ENCODE measurements at regions not wholly inside any gene's neighbourhood (a gene's known extent, or its start where the extent isn't known, plus 50 kb on each side); places are given as distances from the start of the nearest gene placed in this dataset.

DNA sequence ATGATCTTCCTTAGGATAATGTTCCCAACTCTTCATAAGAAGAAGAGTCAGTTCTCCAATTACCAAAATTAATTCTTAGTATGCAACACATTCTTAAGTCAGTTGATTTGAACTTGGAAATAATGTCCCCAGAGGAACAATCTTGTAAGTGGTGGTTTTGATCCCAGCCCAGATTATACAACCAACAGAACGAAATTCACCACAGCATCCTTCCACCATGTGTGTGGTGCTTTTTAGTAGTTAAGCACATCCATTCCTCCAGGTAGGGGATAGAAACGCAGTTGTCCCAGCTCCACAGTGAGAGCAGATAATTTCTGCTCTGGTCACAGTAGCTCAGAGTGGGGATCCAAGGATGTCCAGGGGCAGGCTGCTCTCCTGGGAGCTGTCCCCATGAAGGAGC is 161.7 kb upstream of the SLC39A10 start:
- no peak for DNase-seq

DNA sequence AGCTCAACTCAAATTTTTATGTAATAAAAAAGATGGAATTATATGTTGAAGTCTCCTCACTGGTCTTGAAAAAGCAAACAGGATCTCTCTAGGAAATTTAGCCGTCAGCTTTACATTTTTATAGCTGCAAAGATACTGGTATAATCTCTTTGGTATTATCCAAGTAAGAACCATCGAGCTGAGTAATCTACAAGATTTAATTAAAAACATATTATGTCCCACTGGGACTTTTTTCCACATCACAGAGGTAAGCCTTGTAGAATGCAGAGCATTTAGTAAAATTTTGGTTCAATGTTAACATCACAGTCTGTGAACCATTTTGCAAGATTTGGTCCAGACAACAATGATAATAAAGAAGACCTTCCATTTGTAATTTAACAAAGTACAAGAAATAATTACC is 162.6 kb upstream of the SLC39A10 start:
- DNase-seq = no peak

DNA sequence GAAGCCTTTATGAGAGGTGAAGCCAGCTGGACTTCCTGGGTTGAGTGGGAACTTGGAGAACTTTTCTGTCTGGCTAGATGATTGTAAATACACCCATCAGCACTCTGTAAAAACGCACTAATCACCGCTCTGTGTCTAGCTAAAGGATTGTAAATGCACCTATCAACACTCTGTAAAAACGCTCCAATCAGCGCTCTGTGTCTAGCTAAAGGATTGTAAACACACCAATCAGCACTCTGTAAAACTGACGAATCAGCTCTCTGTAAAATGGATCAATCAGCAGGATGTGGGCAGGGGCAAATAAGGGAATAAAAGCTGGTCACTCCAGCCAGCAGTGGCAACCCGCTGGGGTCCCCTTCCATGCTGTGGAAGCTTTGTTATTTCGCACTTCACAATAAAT is 163.6 kb upstream of the SLC39A10 start:
- DNase-seq = no peak

DNA sequence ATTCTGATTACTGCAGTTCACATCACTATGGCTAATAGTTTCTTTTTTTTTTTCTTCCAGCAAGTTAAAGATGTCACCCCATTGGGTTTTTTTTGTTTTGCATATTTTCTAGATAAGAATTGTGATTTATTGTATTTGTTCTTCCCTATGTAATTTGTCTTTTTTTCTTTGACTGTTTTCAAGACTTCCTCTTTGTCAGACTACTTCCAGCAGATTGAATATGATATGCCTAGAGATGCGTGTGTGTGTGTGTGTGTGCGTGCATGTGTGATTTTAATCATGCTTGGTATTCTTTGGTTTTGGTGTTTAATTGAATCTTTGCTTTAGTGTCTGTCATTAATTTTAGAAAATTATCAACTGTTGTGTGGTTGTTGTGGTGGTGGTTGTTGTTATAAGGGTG is 166.7 kb upstream of the SLC39A10 start:
- DNase-seq = no peak

DNA sequence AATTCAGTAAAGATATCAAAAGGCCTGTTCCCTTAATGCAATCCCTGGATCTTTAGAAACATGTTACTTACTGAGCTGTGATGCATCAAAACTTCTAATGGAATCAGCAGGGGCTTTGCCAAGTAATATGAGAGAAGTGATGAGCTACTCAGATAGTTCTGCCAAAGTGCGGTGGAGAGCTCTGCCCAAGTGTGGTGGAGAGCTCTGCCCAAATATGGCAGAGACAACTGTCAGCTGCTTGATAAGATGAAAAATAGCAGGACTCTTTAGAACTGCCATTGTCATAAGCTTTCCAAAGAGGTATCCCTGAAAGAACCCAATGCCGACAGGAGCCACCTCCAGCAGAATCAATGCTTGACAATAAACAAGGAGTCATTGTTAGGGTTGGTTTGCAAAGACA is 167.9 kb upstream of the SLC39A10 start:
- DNase-seq = no peak

DNA sequence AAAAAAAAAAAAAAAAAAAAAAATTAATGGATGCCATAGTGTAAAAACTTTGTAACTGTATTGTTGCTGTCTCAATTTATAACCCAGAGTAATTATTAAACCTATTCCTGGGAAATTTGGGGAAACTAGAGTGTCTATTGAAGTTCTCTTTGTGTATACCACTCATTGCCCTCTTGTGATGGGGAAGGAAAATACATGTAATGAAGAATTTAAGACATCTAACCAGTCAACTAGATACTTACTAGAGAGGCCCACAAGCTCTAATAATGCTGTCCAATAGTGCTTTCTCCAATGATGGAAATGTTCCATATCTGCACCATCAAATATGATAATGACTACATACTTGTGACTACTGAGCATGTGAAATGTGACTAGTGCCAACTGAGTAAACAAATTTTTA is 168.5 kb upstream of the SLC39A10 start:
- no peak for DNase-seq

DNA sequence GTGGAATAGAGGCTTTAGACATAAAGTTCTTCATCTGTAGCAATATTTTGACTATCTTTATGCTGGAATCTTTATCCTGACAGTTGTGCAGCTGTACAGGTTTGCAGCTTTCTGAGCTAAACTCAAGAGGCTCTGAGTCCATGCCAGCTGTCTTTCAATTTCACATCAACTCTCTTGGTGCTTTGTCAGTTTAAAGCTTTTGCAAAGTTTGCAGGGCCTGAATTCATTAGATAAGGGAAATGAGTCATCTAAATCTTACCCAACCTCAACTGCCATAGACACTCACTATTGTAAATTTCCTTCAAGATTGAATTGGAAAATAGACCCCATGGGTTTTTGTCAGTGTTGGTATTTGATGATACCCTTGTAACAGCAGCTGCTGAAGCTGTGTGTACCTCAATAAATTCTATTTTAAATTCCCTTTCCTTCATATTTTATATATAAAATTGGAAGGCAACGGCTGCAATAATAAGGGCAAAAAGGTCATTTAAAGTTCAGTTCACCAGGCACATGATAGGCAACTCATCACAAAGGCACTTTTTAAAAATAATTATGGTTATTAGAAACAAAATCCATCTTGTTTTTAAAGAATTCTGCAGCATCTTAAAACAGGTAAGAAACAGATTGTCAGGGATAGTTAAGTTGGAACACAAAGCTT is 169.9 kb upstream of the SLC39A10 start:
- no peak for DNase-seq

DNA sequence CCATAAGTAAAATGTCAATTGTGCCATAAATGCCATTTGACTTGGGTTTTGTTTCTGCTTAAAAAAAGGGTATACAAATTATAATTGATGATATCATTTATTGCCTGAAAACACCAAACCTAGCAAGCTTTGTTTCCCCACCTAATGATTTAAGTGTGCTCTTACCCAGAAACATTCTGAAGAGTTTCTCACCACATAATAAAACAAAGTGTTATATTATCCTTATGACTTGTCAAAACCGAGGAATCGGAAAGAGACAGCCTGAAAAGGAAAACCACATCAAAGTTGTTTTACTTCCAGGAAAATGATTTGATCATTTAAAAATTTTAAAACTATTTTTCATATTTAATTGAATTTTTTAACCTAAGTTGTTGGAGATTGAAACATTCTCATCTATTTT is 170.5 kb upstream of the SLC39A10 start:
- DNase-seq = no peak

DNA sequence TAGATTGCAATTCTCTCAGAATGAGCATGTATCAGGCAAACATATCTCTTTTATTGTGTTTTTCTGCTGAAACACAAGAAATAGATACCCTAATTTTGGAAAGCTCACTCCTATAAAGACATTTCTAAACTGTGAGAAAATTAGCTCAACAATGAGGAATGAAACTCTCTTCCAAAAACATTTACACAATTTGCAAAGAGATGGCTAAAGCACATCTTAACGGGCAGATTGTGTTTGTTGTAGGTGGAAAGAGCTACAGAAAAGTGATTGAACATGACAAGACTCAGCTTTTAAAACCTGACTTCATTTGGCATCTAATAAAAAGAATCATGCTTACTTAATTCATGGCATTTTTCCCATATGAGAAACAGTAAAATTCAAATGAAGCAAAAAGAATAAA is 175.0 kb upstream of the SLC39A10 start:
- no peak for DNase-seq

DNA sequence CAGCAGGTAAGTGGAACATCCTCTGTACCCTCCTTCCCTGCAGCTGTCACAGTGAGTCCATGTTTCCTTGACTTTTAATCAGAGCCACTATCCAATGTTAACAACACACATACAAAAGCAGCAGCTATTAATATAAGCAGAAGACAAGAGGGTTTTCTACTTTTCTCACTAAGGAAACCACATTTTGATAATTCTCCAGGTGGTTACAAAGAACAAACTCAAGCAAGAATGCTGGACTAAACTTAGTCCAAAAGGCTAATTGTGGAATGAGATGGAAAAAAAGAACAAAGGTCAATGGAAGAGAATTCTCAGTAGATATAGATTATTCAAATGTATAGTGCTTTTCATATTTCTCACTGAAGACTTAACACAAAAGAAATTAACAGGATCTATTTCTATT is 176.9 kb upstream of the SLC39A10 start:
- no peak for DNase-seq

DNA sequence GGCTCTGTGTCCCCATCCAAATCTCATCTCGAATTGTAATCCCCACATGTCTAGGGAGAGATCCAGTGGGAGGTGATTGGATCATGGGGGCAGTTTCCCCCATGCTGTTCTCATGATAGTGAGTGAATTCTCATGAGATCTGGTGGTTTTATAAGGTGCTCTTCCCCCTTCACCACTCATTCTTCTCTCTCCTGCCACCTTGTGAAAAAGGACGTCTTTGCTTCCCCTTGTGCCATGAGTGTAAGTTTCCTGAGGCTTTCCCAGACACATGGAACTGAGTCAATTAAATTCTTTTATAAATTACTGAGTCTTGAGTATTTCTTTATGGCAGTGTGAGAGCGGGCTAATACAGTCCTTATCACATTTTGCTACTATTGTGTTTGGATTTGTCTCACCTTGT is 177.6 kb upstream of the SLC39A10 start:
- DNase-seq = no peak

DNA sequence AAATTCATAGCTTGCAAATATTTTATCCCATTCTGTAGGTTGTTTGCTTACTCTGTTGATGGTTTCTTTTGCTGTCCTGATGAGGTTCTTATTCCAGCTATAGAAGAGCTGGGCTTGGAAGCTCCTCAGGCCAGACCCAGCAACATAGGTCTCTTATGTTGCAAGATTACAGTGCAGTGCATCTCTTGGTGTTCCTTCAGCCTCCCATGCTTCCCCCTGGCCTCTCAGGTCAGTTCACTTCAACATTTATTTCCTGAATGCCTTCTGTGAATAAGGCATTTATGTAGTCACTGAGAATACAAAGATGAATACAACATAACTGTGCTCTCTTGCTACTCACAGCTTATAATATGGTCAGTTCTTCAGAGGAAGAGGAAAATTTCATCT is 179.0 kb upstream of the SLC39A10 start:
- no peak for DNase-seq

DNA sequence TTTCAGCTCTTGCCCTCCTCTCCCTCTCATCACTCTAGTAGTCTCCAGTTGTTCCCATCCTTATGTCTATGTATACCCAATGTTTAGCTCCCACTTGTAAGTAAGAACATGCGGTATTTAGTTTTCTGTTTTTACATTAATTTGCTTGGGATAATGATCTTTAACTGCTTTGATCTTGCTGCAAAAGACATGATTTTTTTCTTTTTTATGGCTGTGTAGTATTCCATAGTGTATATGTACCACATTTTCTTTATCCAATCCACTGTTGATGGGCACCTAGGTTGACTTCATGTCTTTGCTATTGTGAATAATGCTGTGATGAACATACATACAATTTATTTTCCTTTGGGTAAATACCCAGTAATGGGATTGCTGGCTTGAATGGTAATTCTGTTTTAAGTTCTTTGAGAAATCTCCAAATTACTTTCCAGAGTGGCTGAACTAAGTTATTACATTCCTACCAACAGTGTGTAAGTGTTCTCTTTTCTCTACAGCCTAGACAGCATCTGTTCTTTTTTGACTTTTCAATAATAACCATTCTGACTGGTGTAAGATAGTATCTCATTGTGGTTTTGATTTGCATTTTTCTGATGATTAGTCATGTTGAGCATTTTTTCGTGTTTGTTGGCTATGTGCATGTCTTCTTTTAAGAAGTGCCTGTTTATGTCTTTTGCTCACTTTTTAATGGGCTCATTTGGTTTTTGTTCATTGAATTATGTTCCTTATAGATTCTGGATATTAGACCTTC is 179.6 kb upstream of the SLC39A10 start:
- DNase-seq = no peak

DNA sequence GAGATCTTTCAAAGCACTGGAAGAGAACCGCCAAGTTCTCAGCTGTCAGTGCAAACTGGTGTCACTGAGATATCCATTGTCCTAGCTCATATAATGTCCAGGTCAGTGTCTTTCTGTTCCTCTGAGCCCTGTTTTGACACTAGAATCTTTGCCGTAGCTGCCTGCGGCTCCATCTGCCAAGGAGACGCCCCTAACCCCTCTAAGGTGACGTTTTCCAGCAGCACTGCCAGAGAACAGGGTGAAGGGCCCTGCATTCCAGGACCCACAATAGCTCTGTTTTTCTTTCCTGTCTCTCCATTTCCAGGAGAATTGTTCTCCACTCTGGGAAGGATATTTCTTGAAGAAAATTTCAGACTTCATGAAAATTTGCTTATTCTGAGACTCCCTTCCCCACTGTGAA is 181.7 kb upstream of the SLC39A10 start:
- DNase-seq = no peak

DNA sequence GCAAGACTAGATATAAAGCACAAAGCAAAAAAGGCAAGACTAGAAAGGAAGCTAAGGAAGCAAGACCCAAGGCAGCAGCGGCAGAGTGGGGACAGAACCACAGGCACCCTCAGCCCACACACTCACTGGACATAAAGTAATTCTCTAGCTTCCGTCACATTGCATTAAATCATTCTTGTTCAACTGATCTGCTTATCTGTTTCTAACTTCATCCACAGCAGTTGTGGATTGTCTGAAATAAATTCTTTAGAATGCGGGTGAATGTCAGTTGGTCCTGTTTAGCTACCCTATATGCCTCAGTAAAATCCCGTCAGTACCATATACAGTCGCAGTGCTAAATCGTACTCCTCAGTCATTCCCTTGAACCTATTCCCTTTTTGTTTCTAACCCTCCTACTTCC is 183.2 kb upstream of the SLC39A10 start:
- no peak for DNase-seq

DNA sequence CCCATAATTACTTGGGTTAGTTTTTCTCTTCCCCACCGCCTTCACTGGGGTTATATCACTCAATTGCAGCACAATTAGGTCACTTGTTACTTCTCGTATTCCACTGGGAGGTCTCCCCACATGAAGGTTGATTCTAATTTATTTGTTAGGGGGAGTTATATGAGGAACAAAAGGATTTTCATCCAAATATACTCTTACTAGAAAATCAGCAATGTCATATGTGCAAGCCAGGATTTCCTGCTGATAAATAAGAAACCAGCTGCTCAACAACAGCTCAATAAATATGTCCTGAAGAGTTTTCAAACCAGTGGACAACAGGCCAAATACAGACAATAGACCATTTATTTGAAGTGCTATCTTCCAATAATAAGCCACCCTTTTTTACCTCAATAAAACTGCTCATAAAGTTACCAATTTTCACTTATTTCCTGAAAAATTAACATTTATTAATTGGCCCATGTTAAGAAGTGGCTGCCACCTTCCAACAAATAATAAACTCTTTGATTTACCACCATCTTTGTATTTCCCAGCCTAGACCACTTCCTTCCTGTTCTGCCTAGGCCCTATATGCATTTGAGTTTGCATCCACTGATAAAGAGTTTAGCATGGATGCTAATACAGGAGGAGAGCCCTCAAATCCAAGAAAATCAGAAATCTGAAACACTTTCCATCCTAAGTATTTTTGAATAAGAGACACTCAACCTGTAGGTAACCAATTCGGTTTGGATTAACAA is 184.4 kb upstream of the SLC39A10 start:
- no peak for DNase-seq

DNA sequence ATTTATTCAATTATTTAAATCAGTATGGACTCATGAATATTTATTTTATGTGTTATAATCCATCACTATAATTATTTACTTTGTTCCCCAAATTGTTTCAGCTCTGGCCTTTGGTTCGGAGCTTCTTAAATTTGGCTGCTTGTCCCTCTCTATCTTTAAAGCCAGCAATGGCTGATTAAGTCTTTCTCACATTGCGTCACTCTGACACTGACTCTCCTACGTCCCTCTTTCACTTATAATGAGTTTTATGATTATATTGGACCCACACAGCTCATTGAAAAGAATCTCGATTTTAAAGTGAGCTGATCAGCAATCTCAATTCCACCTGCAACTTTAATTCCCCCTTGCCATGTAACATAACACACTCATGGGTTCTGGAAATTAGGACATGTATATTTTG is 185.2 kb upstream of the SLC39A10 start:
- no peak for DNase-seq

DNA sequence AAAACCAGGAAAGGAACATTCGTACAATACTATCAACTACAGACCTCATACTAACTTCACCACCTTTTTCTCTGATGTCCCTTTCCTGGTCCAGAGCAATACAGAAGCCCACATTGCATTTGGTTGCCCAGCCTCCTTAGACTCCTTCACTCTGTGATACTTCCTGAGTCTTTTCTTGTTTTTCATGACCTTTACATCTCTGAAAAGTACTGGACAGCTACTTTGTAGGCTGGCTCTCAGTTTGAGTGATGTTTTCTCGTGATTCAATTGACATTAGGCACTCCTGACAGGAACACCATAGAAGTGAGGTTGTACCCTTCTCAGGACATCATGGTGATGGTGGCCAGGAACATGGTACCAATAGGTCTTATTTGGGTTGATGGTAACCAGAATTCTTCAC is 185.9 kb upstream of the SLC39A10 start:
- DNase-seq = no peak

DNA sequence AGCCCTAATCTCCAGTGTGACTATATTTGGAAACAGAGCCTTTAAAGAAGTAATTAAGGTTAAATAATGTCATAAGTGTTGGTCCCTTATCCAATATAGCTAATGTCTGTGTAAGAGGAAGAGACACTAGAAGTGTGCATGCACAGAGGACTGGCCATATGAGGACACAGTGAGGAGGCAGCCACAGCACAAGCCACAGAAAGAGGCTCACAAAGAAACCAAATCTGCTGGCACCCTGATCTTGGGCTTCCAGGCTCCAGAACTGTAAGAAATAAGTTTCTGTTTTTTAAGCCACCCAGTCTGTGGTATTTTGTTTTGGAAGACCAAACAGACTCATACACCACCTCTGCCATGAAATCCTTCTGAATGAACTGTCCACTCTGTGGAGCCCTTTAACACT is 186.4 kb upstream of the SLC39A10 start:
- DNase-seq = no peak

DNA sequence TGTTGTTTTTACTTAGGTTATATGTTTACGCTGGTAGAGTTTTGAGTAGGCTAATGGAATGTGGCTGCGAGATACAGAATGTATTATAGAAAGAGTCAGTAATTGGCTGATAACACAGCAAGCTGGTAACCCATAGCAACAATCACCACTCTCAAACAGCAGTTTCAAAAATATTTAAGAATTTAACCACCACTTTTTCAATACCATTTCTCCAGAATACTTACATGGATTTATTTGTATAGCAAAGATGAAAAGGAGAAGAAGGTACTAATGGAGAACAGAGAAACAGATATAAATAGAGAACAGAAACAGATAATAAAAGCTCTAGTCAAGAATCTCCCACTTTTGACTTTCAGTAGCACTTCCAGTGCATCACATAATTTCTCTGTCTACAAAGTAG is 188.3 kb upstream of the SLC39A10 start:
- no peak for DNase-seq

DNA sequence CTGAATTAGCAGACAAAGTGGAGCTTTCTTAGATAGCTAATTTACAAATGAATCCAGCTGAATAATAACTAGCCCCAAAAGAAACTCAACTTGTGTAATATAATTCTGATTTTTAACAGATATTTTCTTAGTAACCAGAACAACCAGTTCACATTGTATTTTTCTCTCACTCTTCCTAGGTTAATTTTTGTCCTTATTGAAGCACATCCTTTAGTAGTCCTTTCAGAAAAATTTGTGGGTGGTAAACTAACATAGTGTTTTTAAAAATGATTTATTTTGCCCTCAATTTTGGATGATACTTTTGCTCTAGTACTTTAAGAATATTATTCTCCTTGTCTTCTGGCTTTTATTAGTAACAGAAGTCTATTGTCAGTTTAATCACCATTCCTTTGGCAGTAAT is 190.6 kb upstream of the SLC39A10 start:
- no peak for DNase-seq

DNA sequence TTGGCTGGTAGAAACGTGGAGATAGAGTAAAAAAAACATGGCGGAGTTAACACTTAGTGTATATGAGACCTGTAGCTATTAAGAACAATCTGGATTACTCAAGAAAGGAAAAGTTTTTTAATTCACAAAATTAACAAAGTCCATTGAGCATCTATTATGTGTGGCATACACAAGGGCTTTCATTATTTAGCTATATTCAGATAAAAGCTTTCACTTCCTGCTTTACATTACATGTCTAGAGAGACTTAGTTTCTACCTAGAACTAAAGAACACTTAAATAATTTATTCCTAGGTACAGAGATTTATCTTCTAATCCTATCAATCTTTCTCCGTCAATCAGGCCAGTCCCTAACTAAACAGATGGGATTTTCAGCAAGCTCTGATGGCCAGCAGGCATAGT is 196.0 kb upstream of the SLC39A10 start:
- no peak for DNase-seq

DNA sequence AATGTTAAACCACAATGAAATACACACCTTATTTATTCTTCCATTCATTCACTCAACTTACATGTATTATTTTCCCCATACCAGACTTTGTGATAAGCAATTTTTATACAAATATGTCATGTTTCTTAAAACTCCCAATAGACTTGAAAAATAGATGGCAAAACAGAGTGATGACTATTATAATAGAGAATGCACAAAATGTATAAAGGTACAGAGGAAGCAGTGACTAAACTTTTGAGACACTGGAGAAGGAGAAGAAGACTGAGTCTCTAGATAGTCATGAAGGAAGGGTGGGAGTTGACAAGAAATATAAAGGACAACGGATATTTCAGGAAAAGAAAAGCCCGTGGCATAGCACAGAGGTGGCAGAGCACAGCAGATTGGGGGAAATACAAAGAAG is 198.1 kb upstream of the SLC39A10 start:
- no peak for DNase-seq

DNA sequence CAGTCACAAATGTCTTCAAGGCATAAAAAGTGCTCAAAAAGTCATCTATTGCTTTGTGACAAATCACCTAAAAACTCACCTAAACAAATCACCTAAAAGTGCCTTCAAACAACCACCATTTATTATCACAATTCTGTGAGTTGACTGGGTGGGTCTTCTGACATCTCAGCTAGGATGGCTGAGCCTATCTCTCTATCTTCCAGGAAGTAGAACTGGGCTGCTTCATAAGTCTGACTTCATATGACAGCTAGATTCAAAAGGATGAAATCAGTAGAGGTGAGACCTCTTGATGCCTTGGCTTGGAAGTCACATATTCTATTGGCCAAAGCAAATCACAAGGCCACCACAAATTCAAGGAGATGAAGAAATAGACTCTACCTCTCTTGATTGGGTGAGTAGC is 199.2 kb upstream of the SLC39A10 start:
- no peak for DNase-seq
